DMS53 treated with DMSO at 0.1 percent for 48 hours (cell line): ENCODE measurements at regions not wholly inside any gene's neighbourhood (a gene's known extent, or its start where the extent isn't known, plus 50 kb on each side); places are given as distances from the start of the nearest gene placed in this dataset.
A peak's percentile ranks its signal among the peaks of the same experiment; 100 is the strongest.
"Not testable (repeated sequence)": the region's sequence is repeated elsewhere in the genome, so short reads cannot be mapped to it uniquely, and the experiment has no call there.

Experiments
- DNase-seq: peaks from one replicate; lab custom pipeline; 2025; ENCODE audit not compliant: unreplicated experiment; lab: John Stamatoyannopoulos, UW

GRCh38 chr5:174997688-174998087, 273.3 kb downstream of the MSX2 start:
- no peak for DNase-seq

- DNase-seq: no peak
Observed at GRCh38 chr5:174996941-174997340, 272.6 kb downstream of the MSX2 start.

- no peak for DNase-seq
Observed at GRCh38 chr5:174995827-174996226, 271.4 kb downstream of the MSX2 start.

- no peak for DNase-seq
Observed at GRCh38 chr5:174991847-174992246, 267.5 kb downstream of the MSX2 start.

GRCh38 chr5:174990909-174991308, 266.5 kb downstream of the MSX2 start:
- no peak for DNase-seq

GRCh38 chr5:174987443-174988012, 263.1 kb downstream of the MSX2 start:
- no peak for DNase-seq

GRCh38 chr5:174984863-174985262, 260.5 kb downstream of the MSX2 start:
- no peak for DNase-seq

GRCh38 chr5:174982485-174982884, 258.1 kb downstream of the MSX2 start:
- DNase-seq: no peak

- no peak for DNase-seq
Observed at GRCh38 chr5:174981416-174981815, 257.0 kb downstream of the MSX2 start.

- DNase-seq: no peak
Observed at GRCh38 chr5:174980952-174981351, 256.6 kb downstream of the MSX2 start.

GRCh38 chr5:174972291-174972690, 247.9 kb downstream of the MSX2 start:
- DNase-seq: peak; percentile 95

- no peak for DNase-seq
Observed at GRCh38 chr5:174971210-174971609, 246.8 kb downstream of the MSX2 start.

- no peak for DNase-seq
Observed at GRCh38 chr5:174970502-174970901, 246.1 kb downstream of the MSX2 start.

GRCh38 chr5:174953871-174954270, 229.5 kb downstream of the MSX2 start:
- no peak for DNase-seq

GRCh38 chr5:174951151-174951780, 226.9 kb downstream of the MSX2 start:
- peak; percentile 81 for DNase-seq

GRCh38 chr5:174947548-174947947, 223.2 kb downstream of the MSX2 start:
- DNase-seq: no peak

GRCh38 chr5:174945853-174946252, 221.5 kb downstream of the MSX2 start:
- no peak for DNase-seq

- no peak for DNase-seq
Observed at GRCh38 chr5:174943785-174944184, 219.4 kb downstream of the MSX2 start.

GRCh38 chr5:174943002-174943401, 218.6 kb downstream of the MSX2 start:
- not testable (repeated sequence) for DNase-seq

- no peak for DNase-seq
Observed at GRCh38 chr5:174937201-174938123, 213.1 kb downstream of the MSX2 start.

- DNase-seq: peak; percentile 52
Observed at GRCh38 chr5:174935854-174936474, 211.6 kb downstream of the MSX2 start.
